Breast epithelium (tissue), 3 donors: ENCODE measurements at regions not wholly inside any gene's neighbourhood (a gene's known extent, or its start where the extent isn't known, plus 50 kb on each side); places are given as distances from the start of the nearest gene placed in this dataset.

ENCODE experiments used
- CTCF ChIP-seq, 3 donors: fragments of 450-650 bp; IDR thresholded peaks; one replicate each; pipeline ENCODE4 v1.5.1; 2016 to 2017; ENCODE audit warnings: antibody characterized with exemption in 3 of 3, mild to moderate bottlenecking in 3 of 3, moderate library complexity in 3 of 3
- POLR2A ChIP-seq: fragments of 450-650 bp; IDR thresholded peaks from one replicate; pipeline ENCODE4 v1.6.1; 2016; ENCODE audit warnings: antibody characterized with exemption, mild to moderate bottlenecking, moderate library complexity
- POLR2AphosphoS5 ChIP-seq, 3 donors: sonication (generic); formaldehyde crosslinking; IDR thresholded peaks; one replicate each; pipeline ENCODE4 v1.6.1; 2017; ENCODE audit warnings: antibody characterized with exemption in 3 of 3

- TF ChIP-seq CTCF (IDR thresholded peaks at IDR 0.05) = no peak
- no peak for TF ChIP-seq POLR2A
- TF ChIP-seq POLR2AphosphoS5 (IDR thresholded peaks at IDR 0.05) = no peak
Observed at GRCh38 chr14:44767646-44768173, 194.0 kb downstream of the KLHL28 start.
